ENCODE measurements at regions not wholly inside any gene's neighbourhood (a gene's known extent, or its start where the extent isn't known, plus 50 kb on each side); places are given as distances from the start of the nearest gene placed in this dataset.

- H3K9me3 ChIP-seq (ENCODE audit: control insufficient read depth in 4 of 4, low read length in 3 of 4): no peaks in the 10 kb centered on the region
- WGBS: 74% methylated on average over 3 of the region's 3 CpGs
- H3K27ac ChIP-seq (ENCODE audit: low read depth in 1 of 2, low read length in 2 of 2): no peak overlapping the region
- no peaks in the 10 kb centered on the region for H3K36me3 ChIP-seq (ENCODE audit: control insufficient read depth in 4 of 4, insufficient read depth in 3 of 4, low read depth in 1 of 4, low read length in 3 of 4)
- H3K4me3 ChIP-seq (ENCODE audit: low read depth in 1 of 3, low read length in 3 of 3): no peak overlapping the region
- H3K27me3 ChIP-seq (ENCODE audit: control insufficient read depth in 4 of 4, insufficient read depth in 4 of 4, low read length in 3 of 4): peaks cover 0 to 2% (median 0%) of the 10 kb centered on the region in 4 donors
- TF ChIP-seq YY1 (IDR thresholded peaks at IDR 0.05): no peak
- no peak for TF ChIP-seq EGR1 (IDR thresholded peaks at IDR 0.05; ENCODE audit: low read depth in 2 of 2)
- TF ChIP-seq, protein P1, sequence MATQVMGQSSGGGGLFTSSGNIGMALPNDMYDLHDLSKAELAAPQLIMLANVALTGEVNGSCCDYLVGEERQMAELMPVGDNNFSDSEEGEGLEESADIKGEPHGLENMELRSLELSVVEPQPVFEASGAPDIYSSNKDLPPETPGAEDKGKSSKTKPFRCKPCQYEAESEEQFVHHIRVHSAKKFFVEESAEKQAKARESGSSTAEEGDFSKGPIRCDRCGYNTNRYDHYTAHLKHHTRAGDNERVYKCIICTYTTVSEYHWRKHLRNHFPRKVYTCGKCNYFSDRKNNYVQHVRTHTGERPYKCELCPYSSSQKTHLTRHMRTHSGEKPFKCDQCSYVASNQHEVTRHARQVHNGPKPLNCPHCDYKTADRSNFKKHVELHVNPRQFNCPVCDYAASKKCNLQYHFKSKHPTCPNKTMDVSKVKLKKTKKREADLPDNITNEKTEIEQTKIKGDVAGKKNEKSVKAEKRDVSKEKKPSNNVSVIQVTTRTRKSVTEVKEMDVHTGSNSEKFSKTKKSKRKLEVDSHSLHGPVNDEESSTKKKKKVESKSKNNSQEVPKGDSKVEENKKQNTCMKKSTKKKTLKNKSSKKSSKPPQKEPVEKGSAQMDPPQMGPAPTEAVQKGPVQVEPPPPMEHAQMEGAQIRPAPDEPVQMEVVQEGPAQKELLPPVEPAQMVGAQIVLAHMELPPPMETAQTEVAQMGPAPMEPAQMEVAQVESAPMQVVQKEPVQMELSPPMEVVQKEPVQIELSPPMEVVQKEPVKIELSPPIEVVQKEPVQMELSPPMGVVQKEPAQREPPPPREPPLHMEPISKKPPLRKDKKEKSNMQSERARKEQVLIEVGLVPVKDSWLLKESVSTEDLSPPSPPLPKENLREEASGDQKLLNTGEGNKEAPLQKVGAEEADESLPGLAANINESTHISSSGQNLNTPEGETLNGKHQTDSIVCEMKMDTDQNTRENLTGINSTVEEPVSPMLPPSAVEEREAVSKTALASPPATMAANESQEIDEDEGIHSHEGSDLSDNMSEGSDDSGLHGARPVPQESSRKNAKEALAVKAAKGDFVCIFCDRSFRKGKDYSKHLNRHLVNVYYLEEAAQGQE (IDR thresholded peaks at IDR 0.05): no peak
- no peak for TF ChIP-seq TAF1 (conservative IDR thresholded peaks at IDR 0.05)
- no peak for TF ChIP-seq GABPA (IDR thresholded peaks at IDR 0.05 in 1 of 2, conservative IDR thresholded peaks at IDR 0.05 in 1 of 2)
- TF ChIP-seq, protein P2, sequence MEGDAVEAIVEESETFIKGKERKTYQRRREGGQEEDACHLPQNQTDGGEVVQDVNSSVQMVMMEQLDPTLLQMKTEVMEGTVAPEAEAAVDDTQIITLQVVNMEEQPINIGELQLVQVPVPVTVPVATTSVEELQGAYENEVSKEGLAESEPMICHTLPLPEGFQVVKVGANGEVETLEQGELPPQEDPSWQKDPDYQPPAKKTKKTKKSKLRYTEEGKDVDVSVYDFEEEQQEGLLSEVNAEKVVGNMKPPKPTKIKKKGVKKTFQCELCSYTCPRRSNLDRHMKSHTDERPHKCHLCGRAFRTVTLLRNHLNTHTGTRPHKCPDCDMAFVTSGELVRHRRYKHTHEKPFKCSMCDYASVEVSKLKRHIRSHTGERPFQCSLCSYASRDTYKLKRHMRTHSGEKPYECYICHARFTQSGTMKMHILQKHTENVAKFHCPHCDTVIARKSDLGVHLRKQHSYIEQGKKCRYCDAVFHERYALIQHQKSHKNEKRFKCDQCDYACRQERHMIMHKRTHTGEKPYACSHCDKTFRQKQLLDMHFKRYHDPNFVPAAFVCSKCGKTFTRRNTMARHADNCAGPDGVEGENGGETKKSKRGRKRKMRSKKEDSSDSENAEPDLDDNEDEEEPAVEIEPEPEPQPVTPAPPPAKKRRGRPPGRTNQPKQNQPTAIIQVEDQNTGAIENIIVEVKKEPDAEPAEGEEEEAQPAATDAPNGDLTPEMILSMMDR (IDR thresholded peaks at IDR 0.05; ENCODE audit: low read depth, low read length, missing input control): no peak
- TF ChIP-seq SP1 (IDR thresholded peaks at IDR 0.05): no peak
- no peak for TF ChIP-seq HNF4G (IDR thresholded peaks at IDR 0.05)
- TF ChIP-seq, protein P3, sequence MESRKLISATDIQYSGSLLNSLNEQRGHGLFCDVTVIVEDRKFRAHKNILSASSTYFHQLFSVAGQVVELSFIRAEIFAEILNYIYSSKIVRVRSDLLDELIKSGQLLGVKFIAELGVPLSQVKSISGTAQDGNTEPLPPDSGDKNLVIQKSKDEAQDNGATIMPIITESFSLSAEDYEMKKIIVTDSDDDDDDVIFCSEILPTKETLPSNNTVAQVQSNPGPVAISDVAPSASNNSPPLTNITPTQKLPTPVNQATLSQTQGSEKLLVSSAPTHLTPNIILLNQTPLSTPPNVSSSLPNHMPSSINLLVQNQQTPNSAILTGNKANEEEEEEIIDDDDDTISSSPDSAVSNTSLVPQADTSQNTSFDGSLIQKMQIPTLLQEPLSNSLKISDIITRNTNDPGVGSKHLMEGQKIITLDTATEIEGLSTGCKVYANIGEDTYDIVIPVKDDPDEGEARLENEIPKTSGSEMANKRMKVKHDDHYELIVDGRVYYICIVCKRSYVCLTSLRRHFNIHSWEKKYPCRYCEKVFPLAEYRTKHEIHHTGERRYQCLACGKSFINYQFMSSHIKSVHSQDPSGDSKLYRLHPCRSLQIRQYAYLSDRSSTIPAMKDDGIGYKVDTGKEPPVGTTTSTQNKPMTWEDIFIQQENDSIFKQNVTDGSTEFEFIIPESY (IDR thresholded peaks at IDR 0.05): no peak
- TF ChIP-seq, protein P4, sequence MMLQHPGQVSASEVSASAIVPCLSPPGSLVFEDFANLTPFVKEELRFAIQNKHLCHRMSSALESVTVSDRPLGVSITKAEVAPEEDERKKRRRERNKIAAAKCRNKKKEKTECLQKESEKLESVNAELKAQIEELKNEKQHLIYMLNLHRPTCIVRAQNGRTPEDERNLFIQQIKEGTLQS (IDR thresholded peaks at IDR 0.05): no peak
- TF ChIP-seq RXRA (IDR thresholded peaks at IDR 0.05): no peak
- no peaks in the 10 kb centered on the region for H3K4me1 ChIP-seq (ENCODE audit: control insufficient read depth in 4 of 4, insufficient read depth in 4 of 4, low read length in 3 of 4)
- no peak overlapping the region for H3K9ac ChIP-seq (ENCODE audit: low read depth in 1 of 2, low read length in 2 of 2)
- DNase-seq (ENCODE audit: low spot score): no peak
Measured at GRCh38 chr9:111108946-111109345, 70.7 kb upstream of the LPAR1 start.

DNA sequence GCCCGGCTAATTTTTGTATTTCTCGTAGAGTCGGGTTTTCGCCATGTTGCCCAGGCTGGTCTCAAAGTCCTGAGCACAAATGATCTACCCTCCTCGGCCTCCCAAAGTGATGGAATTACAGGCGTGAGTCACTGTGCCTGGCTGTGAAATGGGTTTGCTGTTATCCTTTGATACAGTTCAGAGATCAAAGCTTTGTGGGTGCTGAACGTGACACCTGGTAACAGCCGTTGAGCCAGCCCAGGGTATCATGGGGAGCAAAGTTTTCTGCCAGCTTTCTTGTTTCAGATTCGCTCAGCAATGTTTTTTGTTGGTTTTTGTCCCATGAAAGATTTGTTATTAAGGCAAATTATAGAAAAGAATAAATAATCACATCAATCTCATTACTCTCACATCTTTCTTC, 68.9 kb upstream of the LPAR1 start:
- DNase-seq (ENCODE audit: low spot score): no peak
- H3K27me3 ChIP-seq (ENCODE audit: control insufficient read depth in 4 of 4, insufficient read depth in 4 of 4, low read length in 3 of 4): peaks cover 0 to 2% (median 0%) of the 10 kb centered on the region in 4 donors
- no peaks in the 10 kb centered on the region for H3K4me1 ChIP-seq (ENCODE audit: control insufficient read depth in 4 of 4, insufficient read depth in 4 of 4, low read length in 3 of 4)
- H3K27ac ChIP-seq (ENCODE audit: low read depth in 1 of 2, low read length in 2 of 2): no peak overlapping the region
- H3K4me3 ChIP-seq (ENCODE audit: low read depth in 1 of 3, low read length in 3 of 3): no peak overlapping the region
- H3K36me3 ChIP-seq (ENCODE audit: control insufficient read depth in 4 of 4, insufficient read depth in 3 of 4, low read depth in 1 of 4, low read length in 3 of 4): no peaks in the 10 kb centered on the region
- no peak overlapping the region for H3K9ac ChIP-seq (ENCODE audit: low read depth in 1 of 2, low read length in 2 of 2)
- 87% methylated on average over 9 of the region's 9 CpGs for WGBS
- no peaks in the 10 kb centered on the region for H3K9me3 ChIP-seq (ENCODE audit: control insufficient read depth in 4 of 4, low read length in 3 of 4)
- TF ChIP-seq SP1 (IDR thresholded peaks at IDR 0.05) (no peak), HNF4G (IDR thresholded peaks at IDR 0.05) (no peak), JUND (IDR thresholded peaks at IDR 0.05) (no peak), NR2F2 (IDR thresholded peaks at IDR 0.05) (no peak), YY1 (IDR thresholded peaks at IDR 0.05) (no peak), HNF4A (conservative IDR thresholded peaks at IDR 0.05) (no peak)
- TF ChIP-seq, protein P5, sequence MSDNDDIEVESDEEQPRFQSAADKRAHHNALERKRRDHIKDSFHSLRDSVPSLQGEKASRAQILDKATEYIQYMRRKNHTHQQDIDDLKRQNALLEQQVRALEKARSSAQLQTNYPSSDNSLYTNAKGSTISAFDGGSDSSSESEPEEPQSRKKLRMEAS (IDR thresholded peaks at IDR 0.05): no peak
- TF ChIP-seq, protein P1 (IDR thresholded peaks at IDR 0.05): no peak
- TF ChIP-seq, protein P2 (IDR thresholded peaks at IDR 0.05; ENCODE audit: low read depth, low read length, missing input control): no peak
- TF ChIP-seq, protein P3 (IDR thresholded peaks at IDR 0.05): no peak

Data from liver (tissue), 8 donors.